AG09319 (cell line): ENCODE measurements at regions not wholly inside any gene's neighbourhood (a gene's known extent, or its start where the extent isn't known, plus 50 kb on each side); places are given as distances from the start of the nearest gene placed in this dataset.

Experiments
- DNase-seq: peaks from one replicate; pipeline ENCODE4 v3.0.0-alpha.2; 2010; ENCODE audit warnings: low read depth; ENCODE audit errors: extremely low read depth
- CTCF ChIP-seq: IDR thresholded peaks from 2 replicates; pipeline ENCODE4 v1.5.1; 2011; ENCODE audit warnings: low read depth, mild to moderate bottlenecking, inconsistent platforms, low read length, moderate library complexity

GRCh38 chr14:96727980-96728717 lies 69.0 kb upstream of the VRK1 start:
- no peak for DNase-seq
- TF ChIP-seq CTCF: no peak

GRCh38 chr14:96729889-96730288 lies 67.3 kb upstream of the VRK1 start:
- no peak for TF ChIP-seq CTCF
- no peak for DNase-seq

GRCh38 chr14:96730386-96730785 lies 66.8 kb upstream of the VRK1 start:
- no peak for DNase-seq
- no peak for TF ChIP-seq CTCF

- no peak for TF ChIP-seq CTCF
- DNase-seq: no peak
These were observed 63.0 kb upstream of the VRK1 start for GRCh38 chr14:96734076-96734622.

- TF ChIP-seq CTCF: no peak
- DNase-seq: no peak
These were observed 61.7 kb upstream of the VRK1 start for GRCh38 chr14:96735526-96735925.

GRCh38 chr14:96736439-96736838 lies 60.7 kb upstream of the VRK1 start:
- no peak for DNase-seq
- no peak for TF ChIP-seq CTCF

- no peak for DNase-seq
- TF ChIP-seq CTCF: no peak
These were observed 59.3 kb upstream of the VRK1 start for GRCh38 chr14:96737881-96738280.
